H9 (cell line): ENCODE measurements at regions not wholly inside any gene's neighbourhood (a gene's known extent, or its start where the extent isn't known, plus 50 kb on each side); places are given as distances from the start of the nearest gene placed in this dataset.

Experiments used
- DNase-seq: peaks from one replicate; pipeline ENCODE4 v3.0.0-alpha.2; 2017
- H2AFZ ChIP-seq: one replicate; pipeline ENCODE4 v1.6.1; 2013; ENCODE audit warnings: mild to moderate bottlenecking, low read length, control low read depth, moderate library complexity
- H2AK5ac ChIP-seq: 2 replicates; pipeline ENCODE4 v1.6.1; 2013; ENCODE audit warnings: low read length, control low read depth, mixed read lengths; ENCODE audit not compliant: insufficient read length
- H2BK120ac ChIP-seq: one replicate; pipeline ENCODE4 v1.6.1; 2013; ENCODE audit warnings: low read depth, mild to moderate bottlenecking, low read length, control low read depth, inconsistent platforms; ENCODE audit not compliant: poor library complexity, severe bottlenecking
- H2BK12ac ChIP-seq: 2 replicates; pipeline ENCODE4 v1.6.1; 2013; ENCODE audit warnings: low read length, control low read depth, mixed read lengths, low read depth; ENCODE audit not compliant: insufficient read length
- H2BK15ac ChIP-seq: 2 replicates; pipeline ENCODE4 v1.6.1; 2013; ENCODE audit warnings: low read depth, low read length, control low read depth
- H2BK20ac ChIP-seq: one replicate; pipeline ENCODE4 v1.6.1; 2013; ENCODE audit warnings: low read depth, mild to moderate bottlenecking, low read length, control low read depth, inconsistent platforms; ENCODE audit not compliant: poor library complexity, severe bottlenecking
- H2BK5ac ChIP-seq: 2 replicates; pipeline ENCODE4 v1.6.1; 2013; ENCODE audit warnings: low read length, control low read depth, mixed read lengths; ENCODE audit not compliant: insufficient read length
- H3K14ac ChIP-seq: 2 replicates; pipeline ENCODE4 v1.6.1; 2013; ENCODE audit warnings: low read length, control low read depth; ENCODE audit not compliant: insufficient read depth
- H3K18ac ChIP-seq: 2 replicates; pipeline ENCODE4 v1.6.1; 2013; ENCODE audit warnings: low read depth, mild to moderate bottlenecking, mixed read lengths, low read length, control low read depth; ENCODE audit not compliant: insufficient read length
- H3K23ac ChIP-seq: 2 replicates; pipeline ENCODE4 v1.6.1; 2013; ENCODE audit warnings: low read length, control low read depth, mixed read lengths, low read depth; ENCODE audit not compliant: insufficient read length
- H3K23me2 ChIP-seq: 2 replicates; pipeline ENCODE4 v1.6.1; 2013; ENCODE audit warnings: low read depth, mild to moderate bottlenecking, mixed read lengths, low read length, control low read depth; ENCODE audit not compliant: insufficient read length, poor library complexity, severe bottlenecking
- H3K27ac ChIP-seq: 2 replicates; pipeline ENCODE4 v1.5.1; 2013; ENCODE audit warnings: low read length, control low read depth, mixed read lengths, low read depth; ENCODE audit not compliant: insufficient read length
- H3K27me3 ChIP-seq: 2 replicates; pipeline ENCODE4 v1.6.1; 2013; ENCODE audit warnings: low read length, control low read depth, inconsistent platforms; ENCODE audit not compliant: insufficient read depth
- H3K4ac ChIP-seq: 2 replicates; pipeline ENCODE4 v1.6.1; 2013; ENCODE audit warnings: low read depth, mild to moderate bottlenecking, control low read depth, inconsistent platforms, low read length, moderate library complexity
- H3K4me1 ChIP-seq: 2 replicates; pipeline ENCODE4 v1.6.1; 2013; ENCODE audit warnings: low read length, control low read depth, inconsistent platforms; ENCODE audit not compliant: insufficient read depth
- H3K4me2 ChIP-seq: 2 replicates; pipeline ENCODE4 v1.6.1; 2013; ENCODE audit warnings: low read length, control low read depth, mixed read lengths; ENCODE audit not compliant: insufficient read length, insufficient read depth
- H3K56ac ChIP-seq: 2 replicates; pipeline ENCODE4 v1.6.1; 2013; ENCODE audit warnings: low read depth, mild to moderate bottlenecking, mixed read lengths, low read length, control low read depth; ENCODE audit not compliant: insufficient read length
- H3K79me1 ChIP-seq: 2 replicates; pipeline ENCODE4 v1.6.1; 2013; ENCODE audit warnings: low read depth, mild to moderate bottlenecking, moderate library complexity, low read length, control low read depth, inconsistent platforms; ENCODE audit not compliant: insufficient read depth, poor library complexity, severe bottlenecking
- H3K79me2 ChIP-seq: 2 replicates; pipeline ENCODE4 v1.6.1; 2013; ENCODE audit warnings: low read length, control low read depth, inconsistent platforms; ENCODE audit not compliant: insufficient read depth
- H3K9ac ChIP-seq: 2 replicates; pipeline ENCODE4 v1.6.1; 2013; ENCODE audit warnings: low read length, control low read depth, mixed read lengths; ENCODE audit not compliant: insufficient read length; ENCODE audit errors: extremely low read depth
- H3K9me3 ChIP-seq: one replicate; pipeline ENCODE4 v1.6.1; 2013; ENCODE audit warnings: low read depth, low read length, inconsistent platforms; ENCODE audit not compliant: control insufficient read depth
- H3T11ph ChIP-seq: one replicate; pipeline ENCODE4 v1.6.1; 2013; ENCODE audit warnings: mild to moderate bottlenecking, low read length, control low read depth, inconsistent platforms
- H4K20me1 ChIP-seq: one replicate; pipeline ENCODE4 v1.6.1; 2013; ENCODE audit not compliant: control insufficient read depth, insufficient read length, insufficient read depth
- H4K5ac ChIP-seq: 2 replicates; pipeline ENCODE4 v1.6.1; 2013; ENCODE audit warnings: low read depth, mild to moderate bottlenecking, mixed read lengths, low read length, control low read depth; ENCODE audit not compliant: insufficient read length
- H4K8ac ChIP-seq: replicated peaks from 2 replicates; pipeline ENCODE4 v1.6.1; 2013; ENCODE audit warnings: low read length, control low read depth, mixed read lengths, low read depth; ENCODE audit not compliant: insufficient read length
- H4K91ac ChIP-seq: 2 replicates; pipeline ENCODE4 v1.6.1; 2013; ENCODE audit warnings: low read depth, mild to moderate bottlenecking, moderate library complexity, mixed read lengths, low read length, control low read depth; ENCODE audit not compliant: insufficient read length
- H3K27ac Mint-ChIP-seq, 3 experiments: 2 replicates in 2 of 3; 3 replicates in 1 of 3; pipeline ENCODE4 v1.8.0; 2020 to 2021; ENCODE audit warnings: mixed read lengths in 3 of 3, mild to moderate bottlenecking in 1 of 3, moderate library complexity in 1 of 3
- H3K27me3 Mint-ChIP-seq: 2 replicates; pipeline ENCODE4 v1.8.0; 2021; ENCODE audit warnings: low read depth, mild to moderate bottlenecking, moderate library complexity, mixed read lengths
- H3K36me3 Mint-ChIP-seq, 3 experiments: 2 replicates in 2 of 3; 3 replicates in 1 of 3; pipeline ENCODE4 v1.8.0; 2020 to 2021; ENCODE audit warnings: low read depth in 3 of 3, mixed read lengths in 3 of 3; ENCODE audit not compliant: insufficient read depth in 1 of 3
- H3K4me1 Mint-ChIP-seq, 2 experiments: 2 replicates each; pipeline ENCODE4 v1.8.0; 2020; ENCODE audit warnings: mixed read lengths in 2 of 2
- H3K4me3 Mint-ChIP-seq, 2 experiments: 2 replicates in 1 of 2; 3 replicates in 1 of 2; pipeline ENCODE4 v1.8.0; 2020 to 2021; ENCODE audit warnings: mild to moderate bottlenecking in 2 of 2, mixed read lengths in 2 of 2, moderate library complexity in 1 of 2
- H3K9me3 Mint-ChIP-seq, 2 experiments: 2 replicates in 1 of 2; 3 replicates in 1 of 2; pipeline ENCODE4 v1.8.0; 2020; ENCODE audit warnings: mild to moderate bottlenecking in 2 of 2, mixed read lengths in 2 of 2, moderate library complexity in 1 of 2
- CTCF ChIP-seq: fragments of 200-600 bp; sonication (generic); conservative IDR thresholded peaks from 3 replicates; pipeline ENCODE4 v1.8.0; 2021; ENCODE audit warnings: antibody characterized with exemption, mild to moderate bottlenecking
- WGBS: extraction: QIAGEN DNeasy Blood & Tissue Kit; methylation state at CpG from one replicate; pipeline ENCODE4 v1.1.7; 2013; ENCODE audit warnings: missing lambda C conversion rate, low lambda C conversion rate, mixed read lengths; ENCODE audit not compliant: insufficient read length; ENCODE audit errors: extremely low coverage; 5-methylcytosine and 5-hydroxymethylcytosine counted together

GRCh38 chr2:235270291-235270690, 223.6 kb upstream of the AGAP1 start:
- H2BK12ac ChIP-seq = no peak overlapping the region
- no peak overlapping the region for H3K56ac ChIP-seq
- no peak overlapping the region for H3K27ac ChIP-seq
- H2BK120ac ChIP-seq = no peak overlapping the region
- no peak overlapping the region for H3K23ac ChIP-seq
- no peaks in the 10 kb centered on the region; the same call in 1 of the 2 replicates for H3K4me1 ChIP-seq
- TF ChIP-seq CTCF = no peak
- H3K79me2 ChIP-seq = no peaks in the 10 kb centered on the region
- H2AFZ ChIP-seq = no peak overlapping the region
- DNase-seq = no peak
- no peak overlapping the region for H3K27ac Mint-ChIP-seq
- no peaks in the 10 kb centered on the region for H3K79me1 ChIP-seq
- no peak overlapping the region for H3K9ac ChIP-seq
- no peaks in the 10 kb centered on the region; a peak in 1 of 7 replicates for H3K36me3 Mint-ChIP-seq
- H2AK5ac ChIP-seq = no peak overlapping the region
- no peaks in the 10 kb centered on the region for H3K27me3 ChIP-seq
- H3K9me3 Mint-ChIP-seq = peaks cover 2 to 9% of the 10 kb centered on the region in 2 experiments; a peak in 2 of 5 replicates
- no peaks in the 10 kb centered on the region for H4K20me1 ChIP-seq
- H3K23me2 ChIP-seq = no peaks in the 10 kb centered on the region
- no peak overlapping the region for H3T11ph ChIP-seq
- no peak overlapping the region for H4K8ac ChIP-seq
- H3K18ac ChIP-seq = no peak overlapping the region
- H4K5ac ChIP-seq = no peak overlapping the region
- H2BK15ac ChIP-seq = no peak overlapping the region
- H3K9me3 ChIP-seq = no peaks in the 10 kb centered on the region
- no peak overlapping the region for H4K91ac ChIP-seq
- H3K14ac ChIP-seq = no peak overlapping the region
- no CpG with 5 or more reads among the region's 4 CpGs for WGBS
- H3K4ac ChIP-seq = no peak overlapping the region
- H2BK5ac ChIP-seq = no peak overlapping the region
- no peak overlapping the region for H3K4me3 Mint-ChIP-seq
- no peak overlapping the region for H3K4me2 ChIP-seq
- no peak overlapping the region for H2BK20ac ChIP-seq
- peaks cover 10 to 18% of the 10 kb centered on the region in 2 experiments for H3K4me1 Mint-ChIP-seq
- H3K27me3 Mint-ChIP-seq = peaks cover 8% of the 10 kb centered on the region
